ENCODE measurements at regions not wholly inside any gene's neighbourhood (a gene's known extent, or its start where the extent isn't known, plus 50 kb on each side); places are given as distances from the start of the nearest gene placed in this dataset.
A peak's percentile ranks its signal among the peaks of the same experiment; 100 is the strongest.

DNA sequence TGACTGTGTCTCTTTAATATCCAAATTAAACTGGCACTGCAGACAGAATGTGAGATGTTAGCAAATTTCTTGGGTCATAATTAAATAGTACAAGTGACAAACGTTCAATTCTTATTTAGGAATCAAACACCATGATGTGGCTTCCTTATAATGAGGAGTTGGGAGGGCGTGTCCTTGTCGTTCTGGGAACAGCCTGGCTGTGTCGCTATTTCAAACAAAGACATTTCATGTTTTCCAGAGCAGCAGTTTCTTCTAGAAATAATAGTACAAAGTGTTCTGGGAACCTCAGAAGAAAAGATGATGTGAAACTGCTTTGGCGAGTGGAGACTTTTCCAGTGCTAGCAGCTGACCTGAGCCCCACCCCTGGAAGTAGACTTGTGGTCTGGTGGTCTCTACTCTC, 301.7 kb upstream of the N4BP1 start:
- Histone ChIP-seq H3K27ac (ENCODE audit: insufficient read depth, low read length) (no peak overlapping the region), H3K9ac (ENCODE audit: insufficient read depth, low read length) (no peak overlapping the region), H3K4me3 (replicated peaks in 1 of 4; ENCODE audit: control extremely low read depth in 1 of 4, insufficient read depth in 1 of 4, low read depth in 3 of 4, low read length in 4 of 4) (no peak overlapping the region), H3K79me2 (ENCODE audit: control insufficient read depth, insufficient read depth, low read length) (no peaks in the 10 kb centered on the region), H3K27me3 (ENCODE audit: control insufficient read depth, insufficient read depth, low read length) (no peaks in the 10 kb centered on the region), H3K4me2 (ENCODE audit: extremely low read depth, insufficient read depth, low read length) (no peak overlapping the region), H4K20me1 (ENCODE audit: control insufficient read depth, extremely low read depth, insufficient read depth, low read length) (no peaks in the 10 kb centered on the region), H3K9me3 (ENCODE audit: control insufficient read depth, insufficient read depth, low read depth, low read length) (no peaks in the 10 kb centered on the region), H3K4me1 (ENCODE audit: control insufficient read depth, extremely low read depth, insufficient read depth, low read length) (no peaks in the 10 kb centered on the region), H3K36me3 (ENCODE audit: control insufficient read depth, insufficient read depth, low read length) (no peaks in the 10 kb centered on the region), H2AFZ (ENCODE audit: low read length) (no peak overlapping the region)
- TF ChIP-seq EZH2 (IDR thresholded peaks at IDR 0.05; ENCODE audit: low read length, missing control alignments), result no peak
- no peak for TF ChIP-seq CTCF (conservative IDR thresholded peaks at IDR 0.05 in 1 of 2, IDR thresholded peaks at IDR 0.05 in 1 of 2; ENCODE audit: low read depth in 1 of 2, low read length in 2 of 2)
- peak in 1 of 2 donors; percentile 3 for DNase-seq (ENCODE audit: low read depth in 2 of 2)

- Histone ChIP-seq H3K4me3 (replicated peaks in 1 of 4; ENCODE audit: control extremely low read depth in 1 of 4, insufficient read depth in 1 of 4, low read depth in 3 of 4, low read length in 4 of 4) (no peak overlapping the region), H3K9ac (ENCODE audit: insufficient read depth, low read length) (no peak overlapping the region), H2AFZ (ENCODE audit: low read length) (no peak overlapping the region), H3K4me2 (ENCODE audit: extremely low read depth, insufficient read depth, low read length) (no peak overlapping the region), H3K27me3 (ENCODE audit: control insufficient read depth, insufficient read depth, low read length) (no peaks in the 10 kb centered on the region), H3K27ac (ENCODE audit: insufficient read depth, low read length) (no peak overlapping the region), H3K4me1 (ENCODE audit: control insufficient read depth, extremely low read depth, insufficient read depth, low read length) (no peaks in the 10 kb centered on the region), H4K20me1 (ENCODE audit: control insufficient read depth, extremely low read depth, insufficient read depth, low read length) (no peaks in the 10 kb centered on the region), H3K9me3 (ENCODE audit: control insufficient read depth, insufficient read depth, low read depth, low read length) (no peaks in the 10 kb centered on the region), H3K79me2 (ENCODE audit: control insufficient read depth, insufficient read depth, low read length) (no peaks in the 10 kb centered on the region), H3K36me3 (ENCODE audit: control insufficient read depth, insufficient read depth, low read length) (no peaks in the 10 kb centered on the region)
- TF ChIP-seq EZH2 (IDR thresholded peaks at IDR 0.05; ENCODE audit: low read length, missing control alignments), result no peak
- no peak for TF ChIP-seq CTCF (conservative IDR thresholded peaks at IDR 0.05 in 1 of 2, IDR thresholded peaks at IDR 0.05 in 1 of 2; ENCODE audit: low read depth in 1 of 2, low read length in 2 of 2)
- no peak for DNase-seq (ENCODE audit: low read depth in 2 of 2)
Measured at GRCh38 chr16:48910214-48910613, 300.2 kb upstream of the N4BP1 start.

- no peak for DNase-seq (ENCODE audit: low read depth in 2 of 2)
- Histone ChIP-seq H3K9ac (ENCODE audit: insufficient read depth, low read length) (no peak overlapping the region), H3K9me3 (ENCODE audit: control insufficient read depth, insufficient read depth, low read depth, low read length) (no peaks in the 10 kb centered on the region), H3K27me3 (ENCODE audit: control insufficient read depth, insufficient read depth, low read length) (no peaks in the 10 kb centered on the region), H4K20me1 (ENCODE audit: control insufficient read depth, extremely low read depth, insufficient read depth, low read length) (no peaks in the 10 kb centered on the region), H2AFZ (ENCODE audit: low read length) (no peak overlapping the region), H3K79me2 (ENCODE audit: control insufficient read depth, insufficient read depth, low read length) (no peaks in the 10 kb centered on the region), H3K4me1 (ENCODE audit: control insufficient read depth, extremely low read depth, insufficient read depth, low read length) (no peaks in the 10 kb centered on the region), H3K36me3 (ENCODE audit: control insufficient read depth, insufficient read depth, low read length) (no peaks in the 10 kb centered on the region), H3K27ac (ENCODE audit: insufficient read depth, low read length) (no peak overlapping the region), H3K4me2 (ENCODE audit: extremely low read depth, insufficient read depth, low read length) (no peak overlapping the region), H3K4me3 (replicated peaks in 1 of 4; ENCODE audit: control extremely low read depth in 1 of 4, insufficient read depth in 1 of 4, low read depth in 3 of 4, low read length in 4 of 4) (no peak overlapping the region)
- TF ChIP-seq EZH2 (IDR thresholded peaks at IDR 0.05; ENCODE audit: low read length, missing control alignments) (no peak), CTCF (conservative IDR thresholded peaks at IDR 0.05 in 1 of 2, IDR thresholded peaks at IDR 0.05 in 1 of 2; ENCODE audit: low read depth in 1 of 2, low read length in 2 of 2) (no peak)
Measured at GRCh38 chr16:48909231-48909630, 299.3 kb upstream of the N4BP1 start.

Measured in fibroblast of lung (primary cell).